GM23248 (cell line): ENCODE measurements at regions not wholly inside any gene's neighbourhood (a gene's known extent, or its start where the extent isn't known, plus 50 kb on each side); places are given as distances from the start of the nearest gene placed in this dataset.
A peak's percentile ranks its signal among the peaks of the same experiment; 100 is the strongest.
"Not testable (repeated sequence)": the region's sequence is repeated elsewhere in the genome, so short reads cannot be mapped to it uniquely, and the experiment has no call there.

Source experiments
- DNase-seq: peaks from one replicate; pipeline ENCODE4 v3.0.0-alpha.2; 2015
- H2AFZ ChIP-seq: fragments of 200-600 bp; sonication (generic); 2 replicates; pipeline ENCODE4 v1.6.1; 2016; ENCODE audit warnings: antibody characterized with exemption
- H3F3A ChIP-seq: fragments of 200-600 bp; sonication (generic); 2 replicates; pipeline ENCODE4 v1.6.1; 2016; ENCODE audit warnings: mild to moderate bottlenecking, antibody characterized with exemption, mixed run types; ENCODE audit not compliant: insufficient read depth
- H3K27ac ChIP-seq: fragments of 200-600 bp; sonication (generic); 2 replicates; pipeline ENCODE4 v1.5.1; 2016; ENCODE audit warnings: mild to moderate bottlenecking
- H3K27me3 ChIP-seq: fragments of 200-600 bp; sonication (generic); replicated peaks from 2 replicates; pipeline ENCODE4 v1.6.1; 2016; ENCODE audit warnings: mild to moderate bottlenecking; ENCODE audit not compliant: insufficient read depth
- H3K36me3 ChIP-seq: fragments of 200-600 bp; sonication (generic); 2 replicates; pipeline ENCODE4 v1.6.1; 2016; ENCODE audit warnings: low read depth, mild to moderate bottlenecking
- H3K4me1 ChIP-seq: fragments of 200-600 bp; sonication (generic); 2 replicates; pipeline ENCODE4 v1.6.1; 2016; ENCODE audit warnings: mild to moderate bottlenecking; ENCODE audit not compliant: insufficient read depth
- H3K4me2 ChIP-seq: fragments of 200-600 bp; sonication (generic); one replicate; pipeline ENCODE4 v1.6.1; 2016; ENCODE audit warnings: mild to moderate bottlenecking; ENCODE audit not compliant: unreplicated experiment
- H3K4me3 ChIP-seq: fragments of 200-600 bp; sonication (generic); 2 replicates; pipeline ENCODE4 v1.5.1; 2016; ENCODE audit warnings: mild to moderate bottlenecking
- H3K79me2 ChIP-seq: fragments of 200-600 bp; sonication (generic); 2 replicates; pipeline ENCODE4 v1.6.1; 2016; ENCODE audit warnings: mild to moderate bottlenecking; ENCODE audit not compliant: insufficient read depth
- H3K9ac ChIP-seq: fragments of 200-600 bp; sonication (generic); 2 replicates; pipeline ENCODE4 v1.6.1; 2016; ENCODE audit warnings: mild to moderate bottlenecking
- H3K9me2 ChIP-seq: fragments of 200-600 bp; sonication (generic); 2 replicates; pipeline ENCODE4 v1.6.1; 2016; ENCODE audit warnings: mixed run types, mild to moderate bottlenecking, moderate library complexity; ENCODE audit not compliant: insufficient read depth
- H3K9me3 ChIP-seq: fragments of 200-600 bp; sonication (generic); one replicate; pipeline ENCODE4 v1.6.1; 2017; ENCODE audit warnings: low read depth
- H4K20me1 ChIP-seq: fragments of 200-600 bp; sonication (generic); 2 replicates; pipeline ENCODE4 v1.6.0; 2016; ENCODE audit not compliant: insufficient read depth
- EZH2 ChIP-seq: fragments of 200-600 bp; sonication (generic); IDR thresholded peaks from 2 replicates; pipeline ENCODE4 v1.6.1; 2018; ENCODE audit warnings: antibody characterized with exemption, mild to moderate bottlenecking; ENCODE audit not compliant: insufficient read depth, poor library complexity, severe bottlenecking
- EZH2phosphoT487 ChIP-seq: fragments of 200-600 bp; sonication (generic); IDR thresholded peaks from 2 replicates; pipeline ENCODE4 v1.6.1; 2018; ENCODE audit warnings: antibody characterized with exemption, moderate library complexity, mild to moderate bottlenecking, low read depth; ENCODE audit not compliant: insufficient read depth
- WGBS, 2 experiments: methylation state at CpG; one replicate each; pipeline ENCODE4 v1.1.6; 2015 to 2017; ENCODE audit warnings: low lambda C conversion rate in 2 of 2, low coverage in 1 of 2; ENCODE audit errors: missing lambda C conversion rate in 2 of 2; 5-methylcytosine and 5-hydroxymethylcytosine counted together
- in situ Hi-C: fragments of 300-500 bp; cut with MboI; formaldehyde crosslinking; loops from 2 replicates; pipeline ENCODE4 v1.15.0; 2020

DNA sequence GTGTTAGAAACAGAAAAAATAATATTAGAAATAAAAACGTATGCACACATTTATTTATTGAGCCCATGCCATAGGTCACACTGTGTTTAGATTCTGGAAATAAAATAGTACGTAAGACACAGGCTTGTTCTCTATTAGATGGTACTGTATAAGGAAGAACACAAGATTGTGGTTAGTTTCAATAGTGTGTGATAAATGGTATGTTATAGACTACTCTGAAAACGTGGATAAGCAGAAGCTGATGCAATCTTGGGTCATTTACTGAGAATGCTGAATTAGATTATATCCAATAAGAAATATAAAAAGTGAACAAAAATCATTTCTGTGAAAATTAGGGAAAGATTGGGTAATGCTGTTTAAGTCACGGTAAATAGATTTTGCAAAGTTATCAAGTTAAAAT is 1456.4 kb upstream of the ACO1 start:
- in situ Hi-C loops = no loop called here
- Histone ChIP-seq H3K36me3 (no peaks in the 10 kb centered on the region), H4K20me1 (no peaks in the 10 kb centered on the region), H2AFZ (no peak overlapping the region), H3K9ac (no peak overlapping the region), H3K4me2 (no peak overlapping the region), H3K79me2 (no peaks in the 10 kb centered on the region), H3K4me3 (no peak overlapping the region), H3F3A (no peaks in the 10 kb centered on the region), H3K9me3 (no peaks in the 10 kb centered on the region), H3K27me3 (no peaks in the 10 kb centered on the region), H3K27ac (no peak overlapping the region), H3K9me2 (no peaks in the 10 kb centered on the region), H3K4me1 (no peaks in the 10 kb centered on the region)
- TF ChIP-seq EZH2phosphoT487 (no peak), EZH2 (no peak)
- DNase-seq = no peak
- WGBS, 2 experiments = 26 to 30% methylated on average over 4 of the region's 4 CpGs

- no peak overlapping the region for H3K27ac ChIP-seq
- H3K4me2 ChIP-seq = no peak overlapping the region
- no peaks in the 10 kb centered on the region for H3F3A ChIP-seq
- peak; percentile 4 for DNase-seq
- no peak overlapping the region for H3K9ac ChIP-seq
- in situ Hi-C loops = no loop called here
- no peaks in the 10 kb centered on the region for H3K9me2 ChIP-seq
- no peak for TF ChIP-seq EZH2
- no peak for TF ChIP-seq EZH2phosphoT487
- H3K4me1 ChIP-seq = no peaks in the 10 kb centered on the region
- no peak overlapping the region for H2AFZ ChIP-seq
- H3K9me3 ChIP-seq = no peaks in the 10 kb centered on the region
- no peaks in the 10 kb centered on the region for H3K27me3 ChIP-seq
- no peak overlapping the region for H3K4me3 ChIP-seq
- WGBS, 2 experiments = 35% methylated on average over 2 of the region's 2 CpGs
- no peaks in the 10 kb centered on the region for H4K20me1 ChIP-seq
- no peaks in the 10 kb centered on the region for H3K36me3 ChIP-seq
- no peaks in the 10 kb centered on the region for H3K79me2 ChIP-seq
Observed at GRCh38 chr9:30932226-30932625, 1452.2 kb upstream of the ACO1 start.

GRCh38 chr9:30935730-30936129 is 1448.7 kb upstream of the ACO1 start:
- H4K20me1 ChIP-seq = no peaks in the 10 kb centered on the region
- H3K4me1 ChIP-seq = no peaks in the 10 kb centered on the region
- no peak for DNase-seq
- H3K4me2 ChIP-seq = no peak overlapping the region
- H3K4me3 ChIP-seq = no peak overlapping the region
- no peaks in the 10 kb centered on the region for H3K27me3 ChIP-seq
- H3K9me2 ChIP-seq = no peaks in the 10 kb centered on the region
- H3K27ac ChIP-seq = no peak overlapping the region
- no peak overlapping the region for H2AFZ ChIP-seq
- H3K79me2 ChIP-seq = no peaks in the 10 kb centered on the region
- no peak for TF ChIP-seq EZH2
- no peak for TF ChIP-seq EZH2phosphoT487
- no peaks in the 10 kb centered on the region for H3F3A ChIP-seq
- in situ Hi-C loops = no loop called here
- H3K36me3 ChIP-seq = no peaks in the 10 kb centered on the region
- no peaks in the 10 kb centered on the region for H3K9me3 ChIP-seq
- no peak overlapping the region for H3K9ac ChIP-seq

- Histone ChIP-seq H3K79me2 (no peaks in the 10 kb centered on the region), H3K27me3 (no peaks in the 10 kb centered on the region), H4K20me1 (no peaks in the 10 kb centered on the region), H3K4me2 (no peak overlapping the region), H3K9me3 (no peaks in the 10 kb centered on the region), H3K9me2 (no peaks in the 10 kb centered on the region), H3K9ac (no peak overlapping the region), H3K4me3 (no peak overlapping the region), H3K4me1 (no peaks in the 10 kb centered on the region), H2AFZ (no peak overlapping the region), H3F3A (no peaks in the 10 kb centered on the region), H3K27ac (no peak overlapping the region), H3K36me3 (no peaks in the 10 kb centered on the region)
- DNase-seq = no peak
- TF ChIP-seq EZH2 (no peak), EZH2phosphoT487 (no peak)
- in situ Hi-C loops = no loop called here
- 28 to 30% methylated on average over 4 of the region's 4 CpGs for WGBS, 2 experiments
Observed at GRCh38 chr9:30937106-30937505, 1447.3 kb upstream of the ACO1 start.

GRCh38 chr9:30942852-30943251 is 1441.6 kb upstream of the ACO1 start:
- 48 to 54% methylated on average over 2 of the region's 2 CpGs for WGBS, 2 experiments
- H3F3A ChIP-seq, in situ Hi-C loops, H2AFZ ChIP-seq, H3K4me3 ChIP-seq, H3K9me3 ChIP-seq, H3K27me3 ChIP-seq, H3K4me1 ChIP-seq, H3K36me3 ChIP-seq, H3K9me2 ChIP-seq, H3K79me2 ChIP-seq, DNase-seq, H3K27ac ChIP-seq, H3K4me2 ChIP-seq, H4K20me1 ChIP-seq, H3K9ac ChIP-seq: not testable (repeated sequence)
